ENCODE measurements at regions not wholly inside any gene's neighbourhood (a gene's known extent, or its start where the extent isn't known, plus 50 kb on each side); places are given as distances from the start of the nearest gene placed in this dataset.

DNA sequence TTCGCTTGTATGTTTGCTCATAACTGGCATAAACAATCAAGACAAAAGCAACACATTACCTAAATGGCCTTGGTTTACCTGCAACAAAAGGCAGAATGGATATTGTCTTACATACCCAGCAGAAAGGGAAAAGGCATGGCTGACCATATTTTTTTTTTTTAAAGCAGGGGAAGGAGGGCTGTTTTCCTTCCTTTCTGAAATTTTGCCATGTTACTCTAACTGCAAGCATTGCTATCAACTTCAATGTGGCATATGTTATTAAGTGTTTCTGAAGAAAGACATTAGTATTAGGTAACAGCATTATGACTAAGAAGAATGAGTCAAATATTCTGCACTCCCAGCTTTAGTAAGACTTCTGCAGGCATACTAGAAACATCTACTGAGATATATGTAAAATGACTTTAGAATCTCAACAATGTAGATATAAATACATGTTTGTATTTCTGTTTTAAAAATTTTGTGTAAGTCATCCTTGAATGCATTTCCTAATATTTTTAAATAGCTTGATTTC lies 512.6 kb upstream of the FAM241A start:
- ChIA-PET POLR2A (no interaction called here), CTCF (no interaction called here)
- no peak overlapping the region for H3K4me3 Mint-ChIP-seq
- Histone ChIP-seq H3K27ac (ENCODE audit: low read depth, low read length) (no peak overlapping the region), H3K9me3 (ENCODE audit: low read length) (no peaks in the 10 kb centered on the region), H3K4me1 (ENCODE audit: insufficient read depth, low read length) (no peaks in the 10 kb centered on the region), H3K36me3 (ENCODE audit: insufficient read depth, low read length) (no peaks in the 10 kb centered on the region), H3K27me3 (ENCODE audit: insufficient read depth, low read length, poor library complexity, severe bottlenecking) (no peaks in the 10 kb centered on the region), H3K4me3 (ENCODE audit: low read length) (no peak overlapping the region)
- no peak overlapping the region for H3K27ac Mint-ChIP-seq
- peaks cover 0 to 8% (median 0%) of the 10 kb centered on the region in 5 donors for H3K9me3 Mint-ChIP-seq
- H3K4me1 Mint-ChIP-seq, result no peaks in the 10 kb centered on the region
- no peaks in the 10 kb centered on the region for H3K27me3 Mint-ChIP-seq
- no peaks in the 10 kb centered on the region for H3K36me3 Mint-ChIP-seq
- no peak for DNase-seq

- no peaks in the 10 kb centered on the region for H3K4me1 Mint-ChIP-seq
- H3K4me1 ChIP-seq (ENCODE audit: insufficient read depth, low read length), result no peaks in the 10 kb centered on the region
- no peaks in the 10 kb centered on the region for H3K27me3 ChIP-seq (ENCODE audit: insufficient read depth, low read length, poor library complexity, severe bottlenecking)
- H3K27me3 Mint-ChIP-seq, result no peaks in the 10 kb centered on the region
- DNase-seq, result no peak
- no peak overlapping the region for H3K4me3 Mint-ChIP-seq
- H3K9me3 Mint-ChIP-seq, result peaks cover 0 to 8% (median 0%) of the 10 kb centered on the region in 5 donors
- H3K27ac Mint-ChIP-seq, result no peak overlapping the region
- no peak overlapping the region for H3K27ac ChIP-seq (ENCODE audit: low read depth, low read length)
- H3K36me3 Mint-ChIP-seq, result no peaks in the 10 kb centered on the region
- H3K4me3 ChIP-seq (ENCODE audit: low read length), result no peak overlapping the region
- H3K9me3 ChIP-seq (ENCODE audit: low read length), result no peaks in the 10 kb centered on the region
- ChIA-PET POLR2A (no interaction called here), CTCF (no interaction called here)
- H3K36me3 ChIP-seq (ENCODE audit: insufficient read depth, low read length), result no peaks in the 10 kb centered on the region
Observed at GRCh38 chr4:111633663-111634266, 511.5 kb upstream of the FAM241A start.

- H3K27ac Mint-ChIP-seq, result no peak overlapping the region
- H3K9me3 ChIP-seq (ENCODE audit: low read length), result no peaks in the 10 kb centered on the region
- no peaks in the 10 kb centered on the region for H3K4me1 ChIP-seq (ENCODE audit: insufficient read depth, low read length)
- H3K4me3 Mint-ChIP-seq, result no peak overlapping the region
- POLR2A ChIA-PET, result no interaction called here
- DNase-seq, result no peak
- no peaks in the 10 kb centered on the region for H3K4me1 Mint-ChIP-seq
- H3K27ac ChIP-seq (ENCODE audit: low read depth, low read length), result no peak overlapping the region
- H3K9me3 Mint-ChIP-seq, result peaks cover 0 to 8% (median 0%) of the 10 kb centered on the region in 5 donors
- no peaks in the 10 kb centered on the region for H3K36me3 Mint-ChIP-seq
- CTCF ChIA-PET, result no interaction called here
- H3K4me3 ChIP-seq (ENCODE audit: low read length), result no peak overlapping the region
- no peaks in the 10 kb centered on the region for H3K36me3 ChIP-seq (ENCODE audit: insufficient read depth, low read length)
- no peaks in the 10 kb centered on the region for H3K27me3 Mint-ChIP-seq
- H3K27me3 ChIP-seq (ENCODE audit: insufficient read depth, low read length, poor library complexity, severe bottlenecking), result no peaks in the 10 kb centered on the region
Observed at GRCh38 chr4:111635646-111636045, 509.6 kb upstream of the FAM241A start.

GRCh38 chr4:111636961-111637585 lies 508.2 kb upstream of the FAM241A start:
- H3K9me3 Mint-ChIP-seq, result peaks cover 0 to 9% (median 4%) of the 10 kb centered on the region in 5 donors
- no peaks in the 10 kb centered on the region for H3K9me3 ChIP-seq (ENCODE audit: low read length)
- H3K27me3 Mint-ChIP-seq, result no peaks in the 10 kb centered on the region
- H3K36me3 Mint-ChIP-seq, result no peaks in the 10 kb centered on the region
- no peak for DNase-seq
- H3K4me1 Mint-ChIP-seq, result no peaks in the 10 kb centered on the region
- H3K27ac ChIP-seq (ENCODE audit: low read depth, low read length), result no peak overlapping the region
- no peak overlapping the region for H3K4me3 ChIP-seq (ENCODE audit: low read length)
- no peaks in the 10 kb centered on the region for H3K4me1 ChIP-seq (ENCODE audit: insufficient read depth, low read length)
- no peaks in the 10 kb centered on the region for H3K36me3 ChIP-seq (ENCODE audit: insufficient read depth, low read length)
- no peaks in the 10 kb centered on the region for H3K27me3 ChIP-seq (ENCODE audit: insufficient read depth, low read length, poor library complexity, severe bottlenecking)
- H3K27ac Mint-ChIP-seq, result no peak overlapping the region
- ChIA-PET POLR2A (no interaction called here), CTCF (no interaction called here)
- H3K4me3 Mint-ChIP-seq, result no peak overlapping the region

- no peak overlapping the region for H3K4me3 Mint-ChIP-seq
Observed at GRCh38 chr4:111639120-111639690, 506.0 kb upstream of the FAM241A start.

DNA sequence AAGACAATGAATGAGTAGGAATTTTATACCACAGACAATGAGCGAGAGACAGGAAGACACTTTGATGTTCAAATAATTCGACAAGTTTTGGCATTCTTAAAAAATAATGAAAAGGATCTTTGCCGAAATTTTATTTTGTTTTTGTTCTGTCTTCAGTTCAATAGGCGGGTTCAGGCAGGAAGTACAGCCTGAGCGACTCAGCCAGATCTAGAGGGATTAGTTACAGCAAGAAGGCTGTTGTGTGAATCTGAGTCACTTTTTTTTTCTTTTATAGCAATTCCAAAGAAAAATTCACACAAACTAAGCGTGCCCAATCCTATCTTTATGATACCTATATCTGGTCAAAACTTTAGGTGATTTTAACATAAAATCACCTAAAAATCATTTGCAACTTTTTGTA lies 505.4 kb upstream of the FAM241A start:
- Histone ChIP-seq H3K27me3 (ENCODE audit: insufficient read depth, low read length, poor library complexity, severe bottlenecking) (no peaks in the 10 kb centered on the region), H3K4me1 (ENCODE audit: insufficient read depth, low read length) (no peaks in the 10 kb centered on the region), H3K9me3 (ENCODE audit: low read length) (no peaks in the 10 kb centered on the region), H3K27ac (ENCODE audit: low read depth, low read length) (no peak overlapping the region), H3K4me3 (ENCODE audit: low read length) (no peak overlapping the region), H3K36me3 (ENCODE audit: insufficient read depth, low read length) (no peaks in the 10 kb centered on the region)
- ChIA-PET POLR2A (no interaction called here), CTCF (no interaction called here)
- Mint-ChIP-seq H3K4me1 (no peaks in the 10 kb centered on the region), H3K36me3 (no peaks in the 10 kb centered on the region), H3K4me3 (no peak overlapping the region), H3K9me3 (peaks cover 0 to 9% (median 4%) of the 10 kb centered on the region in 5 donors), H3K27ac (no peak overlapping the region), H3K27me3 (no peaks in the 10 kb centered on the region)
- no peak for DNase-seq

More at GRCh38 chr4:111639120-111639690, 506.0 kb upstream of the FAM241A start:
- Histone ChIP-seq H3K27ac (ENCODE audit: low read depth, low read length) (no peak overlapping the region), H3K27me3 (ENCODE audit: insufficient read depth, low read length, poor library complexity, severe bottlenecking) (no peaks in the 10 kb centered on the region), H3K36me3 (ENCODE audit: insufficient read depth, low read length) (no peaks in the 10 kb centered on the region), H3K4me3 (ENCODE audit: low read length) (no peak overlapping the region), H3K4me1 (ENCODE audit: insufficient read depth, low read length) (no peaks in the 10 kb centered on the region), H3K9me3 (ENCODE audit: low read length) (no peaks in the 10 kb centered on the region)
- peaks cover 0 to 9% (median 4%) of the 10 kb centered on the region in 5 donors for H3K9me3 Mint-ChIP-seq
- ChIA-PET POLR2A (no interaction called here), CTCF (no interaction called here)
- DNase-seq, result no peak
- no peaks in the 10 kb centered on the region for H3K4me1 Mint-ChIP-seq
- no peak overlapping the region for H3K27ac Mint-ChIP-seq
- H3K27me3 Mint-ChIP-seq, result no peaks in the 10 kb centered on the region
- H3K36me3 Mint-ChIP-seq, result no peaks in the 10 kb centered on the region

DNA sequence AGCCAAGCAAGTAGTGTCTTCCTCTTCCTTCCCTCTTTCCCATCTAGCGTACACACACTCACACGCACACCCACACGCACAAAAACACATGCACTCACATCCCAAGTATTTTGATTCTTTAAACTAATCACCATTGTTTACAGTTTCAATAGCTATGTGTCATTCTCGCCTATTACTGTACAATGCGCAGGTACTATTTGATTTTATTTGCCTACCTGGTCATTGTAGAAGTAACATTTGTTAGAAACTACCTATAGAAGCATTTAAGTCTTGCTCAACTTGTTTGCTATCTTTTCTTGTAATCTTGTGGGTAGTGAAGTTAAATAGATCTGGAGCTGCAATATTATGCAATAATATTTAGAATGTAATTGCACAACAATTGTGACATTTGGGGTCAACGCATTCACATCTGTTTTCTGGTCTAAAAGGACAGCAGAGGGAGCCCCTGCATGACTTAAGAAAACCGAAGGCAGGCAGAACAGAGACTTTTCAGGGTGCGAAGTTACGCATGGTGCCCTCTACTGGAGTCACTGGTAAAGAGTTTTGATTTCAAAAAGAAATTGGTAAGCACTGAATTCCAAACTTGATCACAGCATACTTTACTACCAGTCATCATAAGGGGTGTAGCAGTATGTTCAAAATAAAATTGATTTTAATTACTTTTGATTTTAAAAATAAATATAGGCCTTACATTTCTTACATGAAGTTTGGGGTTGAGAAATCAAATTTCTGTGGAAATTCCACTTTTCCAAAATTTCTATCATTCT lies 503.3 kb upstream of the FAM241A start:
- Mint-ChIP-seq H3K9me3 (peaks cover 0 to 9% (median 3%) of the 10 kb centered on the region in 5 donors), H3K4me1 (no peaks in the 10 kb centered on the region), H3K27ac (no peak overlapping the region), H3K4me3 (no peak overlapping the region), H3K36me3 (no peaks in the 10 kb centered on the region), H3K27me3 (no peaks in the 10 kb centered on the region)
- H3K27me3 ChIP-seq (ENCODE audit: insufficient read depth, low read length, poor library complexity, severe bottlenecking), result no peaks in the 10 kb centered on the region
- H3K27ac ChIP-seq (ENCODE audit: low read depth, low read length), result no peak overlapping the region
- no peaks in the 10 kb centered on the region for H3K9me3 ChIP-seq (ENCODE audit: low read length)
- CTCF ChIA-PET, result no interaction called here
- no peaks in the 10 kb centered on the region for H3K36me3 ChIP-seq (ENCODE audit: insufficient read depth, low read length)
- no peaks in the 10 kb centered on the region for H3K4me1 ChIP-seq (ENCODE audit: insufficient read depth, low read length)
- DNase-seq, result no peak
- POLR2A ChIA-PET, result no interaction called here
- no peak overlapping the region for H3K4me3 ChIP-seq (ENCODE audit: low read length)

DNA sequence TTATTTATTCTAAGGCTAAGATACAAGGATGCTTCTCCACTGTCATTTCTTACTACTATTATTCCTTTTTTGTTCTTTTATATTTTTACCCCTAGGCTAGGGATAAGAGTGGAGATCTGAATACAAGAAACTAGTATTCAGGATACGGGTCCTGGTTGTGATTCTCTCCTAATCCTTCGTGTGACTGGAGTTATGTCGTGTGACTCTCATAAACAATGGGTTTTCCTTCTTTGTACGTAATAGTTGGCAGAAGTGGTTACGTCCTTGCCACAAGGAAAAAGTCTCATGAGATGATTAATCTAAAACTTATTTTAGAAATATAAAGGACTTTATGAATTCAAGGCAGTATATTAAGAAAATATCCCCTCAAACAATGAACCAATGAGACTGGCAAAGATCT lies 497.2 kb upstream of the FAM241A start:
- no peaks in the 10 kb centered on the region for H3K36me3 Mint-ChIP-seq
- Histone ChIP-seq H3K4me1 (ENCODE audit: insufficient read depth, low read length) (no peaks in the 10 kb centered on the region), H3K27ac (ENCODE audit: low read depth, low read length) (no peak overlapping the region), H3K27me3 (ENCODE audit: insufficient read depth, low read length, poor library complexity, severe bottlenecking) (no peaks in the 10 kb centered on the region), H3K4me3 (ENCODE audit: low read length) (no peak overlapping the region), H3K9me3 (ENCODE audit: low read length) (no peaks in the 10 kb centered on the region), H3K36me3 (ENCODE audit: insufficient read depth, low read length) (no peaks in the 10 kb centered on the region)
- H3K9me3 Mint-ChIP-seq, result peaks cover 0 to 8% (median 4%) of the 10 kb centered on the region in 5 donors
- no peaks in the 10 kb centered on the region for H3K27me3 Mint-ChIP-seq
- POLR2A ChIA-PET, result no interaction called here
- no peak for DNase-seq
- no peak overlapping the region for H3K4me3 Mint-ChIP-seq
- H3K27ac Mint-ChIP-seq, result no peak overlapping the region
- CTCF ChIA-PET, result no interaction called here
- H3K4me1 Mint-ChIP-seq, result no peaks in the 10 kb centered on the region
